Mammary epithelial cell (primary cell): ENCODE measurements at regions not wholly inside any gene's neighbourhood (a gene's known extent, or its start where the extent isn't known, plus 50 kb on each side); places are given as distances from the start of the nearest gene placed in this dataset.

Experiments used
- EZH2 ChIP-seq: IDR thresholded peaks from 2 replicates; pipeline ENCODE4 v1.6.1; 2012; ENCODE audit warnings: low read length, inconsistent platforms, borderline replicate concordance
- TF ChIP-seq, protein P1 (sequence below), 2 donors: IDR thresholded peaks in 1 of 2; conservative IDR thresholded peaks in 1 of 2; 2 replicates each; pipeline ENCODE4 v1.5.1; 2011 to 2012; ENCODE audit warnings: inconsistent platforms in 2 of 2, low read length in 2 of 2, mild to moderate bottlenecking in 2 of 2, control low read depth in 1 of 2, low read depth in 1 of 2; ENCODE audit not compliant: insufficient read depth in 1 of 2; ENCODE audit errors: extremely low read depth in 1 of 2

DNA sequence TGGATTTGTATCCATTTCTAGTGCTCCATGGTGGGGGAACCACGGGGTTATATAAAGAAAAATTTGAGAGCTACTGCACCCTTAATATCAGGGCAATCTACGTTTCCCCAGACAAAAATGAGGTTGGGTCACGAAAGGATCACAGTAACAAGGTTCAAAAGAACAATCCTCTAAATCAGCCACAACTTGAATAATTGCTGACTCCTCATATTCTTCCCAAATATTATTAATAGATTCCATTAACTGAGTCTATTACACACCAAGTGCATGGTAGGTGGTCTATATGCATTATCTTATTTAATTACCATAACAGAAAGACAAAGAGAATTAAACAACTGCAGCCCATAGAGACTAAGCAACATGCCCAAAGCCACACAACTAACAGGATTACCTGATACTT lies 438.2 kb downstream of the ETNK1 start:
- TF ChIP-seq, protein P1, sequence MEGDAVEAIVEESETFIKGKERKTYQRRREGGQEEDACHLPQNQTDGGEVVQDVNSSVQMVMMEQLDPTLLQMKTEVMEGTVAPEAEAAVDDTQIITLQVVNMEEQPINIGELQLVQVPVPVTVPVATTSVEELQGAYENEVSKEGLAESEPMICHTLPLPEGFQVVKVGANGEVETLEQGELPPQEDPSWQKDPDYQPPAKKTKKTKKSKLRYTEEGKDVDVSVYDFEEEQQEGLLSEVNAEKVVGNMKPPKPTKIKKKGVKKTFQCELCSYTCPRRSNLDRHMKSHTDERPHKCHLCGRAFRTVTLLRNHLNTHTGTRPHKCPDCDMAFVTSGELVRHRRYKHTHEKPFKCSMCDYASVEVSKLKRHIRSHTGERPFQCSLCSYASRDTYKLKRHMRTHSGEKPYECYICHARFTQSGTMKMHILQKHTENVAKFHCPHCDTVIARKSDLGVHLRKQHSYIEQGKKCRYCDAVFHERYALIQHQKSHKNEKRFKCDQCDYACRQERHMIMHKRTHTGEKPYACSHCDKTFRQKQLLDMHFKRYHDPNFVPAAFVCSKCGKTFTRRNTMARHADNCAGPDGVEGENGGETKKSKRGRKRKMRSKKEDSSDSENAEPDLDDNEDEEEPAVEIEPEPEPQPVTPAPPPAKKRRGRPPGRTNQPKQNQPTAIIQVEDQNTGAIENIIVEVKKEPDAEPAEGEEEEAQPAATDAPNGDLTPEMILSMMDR (conservative IDR thresholded peaks at IDR 0.05 in 1 of 2, IDR thresholded peaks at IDR 0.05 in 1 of 2; ENCODE audit: extremely low read depth in 1 of 2, insufficient read depth in 1 of 2, low read depth in 1 of 2, low read length in 2 of 2) = no peak
- no peak for TF ChIP-seq EZH2
